Right kidney (tissue), 1 donor: ENCODE measurements at regions not wholly inside any gene's neighbourhood (a gene's known extent, or its start where the extent isn't known, plus 50 kb on each side); places are given as distances from the start of the nearest gene placed in this dataset.

Experiments used
- DNase-seq: peaks from one replicate; pipeline ENCODE4 v3.0.0-alpha.2; 2016

- DNase-seq, result no peak
Measured at GRCh38 chr13:105031306-105031705, 1504.2 kb downstream of the EFNB2 start.

- no peak for DNase-seq
Measured at GRCh38 chr13:105030851-105031250, 1504.6 kb downstream of the EFNB2 start.

- no peak for DNase-seq
Measured at GRCh38 chr13:105019073-105019472, 1516.4 kb downstream of the EFNB2 start.

DNA sequence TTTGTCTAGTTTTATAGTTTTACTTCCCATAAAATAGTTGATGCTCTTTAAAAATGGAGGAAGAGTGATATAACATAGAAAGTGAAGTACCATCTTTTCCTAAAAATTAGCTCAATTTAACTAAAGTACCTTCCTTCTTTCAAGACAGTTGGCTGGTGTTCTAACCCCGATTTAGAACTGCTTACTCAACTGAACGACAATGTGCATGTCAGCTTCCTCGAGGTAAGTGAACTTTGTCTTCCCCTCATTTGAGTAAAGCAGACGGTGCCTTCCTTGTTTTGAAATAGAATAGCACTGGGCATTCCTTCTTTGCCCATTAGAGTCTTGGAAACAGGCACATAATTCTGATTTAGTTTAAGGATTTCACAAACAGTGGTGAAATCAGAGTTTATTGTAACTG, 1519.2 kb downstream of the EFNB2 start:
- no peak for DNase-seq

DNA sequence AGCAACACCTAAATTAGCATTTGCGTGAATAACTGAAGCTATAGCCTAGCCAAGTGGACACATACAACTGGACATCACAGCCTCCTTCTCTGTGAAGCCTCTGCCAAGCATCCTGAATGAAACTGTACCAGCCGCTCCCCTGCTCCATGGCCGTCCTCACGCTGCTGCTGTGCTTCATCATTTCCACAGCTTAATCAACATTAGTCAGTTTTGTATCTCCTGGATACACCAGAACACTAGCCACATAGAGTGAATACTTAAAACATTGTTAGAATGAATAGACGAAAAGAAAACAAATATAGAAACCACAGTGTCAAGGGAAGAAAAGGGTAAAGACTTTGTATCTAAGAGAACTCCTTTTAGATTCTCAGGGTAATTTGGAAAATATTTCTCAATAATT, 1526.9 kb downstream of the EFNB2 start:
- DNase-seq, result no peak

- no peak for DNase-seq
Measured at GRCh38 chr13:105007166-105007808, 1528.2 kb downstream of the EFNB2 start.

DNA sequence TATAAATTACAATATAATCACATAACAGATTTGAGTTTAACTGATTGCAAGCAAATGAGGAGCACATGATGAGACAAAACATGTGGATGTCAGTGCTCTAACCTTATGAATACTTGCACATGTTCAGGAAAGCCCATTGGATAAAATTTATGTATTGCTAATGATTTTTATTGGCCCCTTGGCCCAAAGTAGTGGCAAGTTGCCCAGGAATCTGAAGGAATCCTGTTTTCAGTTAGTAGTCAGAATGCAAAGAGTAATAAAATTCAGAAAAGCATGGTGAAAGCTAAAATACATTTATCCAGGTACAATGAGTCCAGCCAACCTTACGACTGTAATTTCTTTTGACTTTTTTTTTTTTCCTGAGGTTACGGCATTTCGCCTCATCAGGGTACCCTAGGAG, 1539.4 kb downstream of the EFNB2 start:
- no peak for DNase-seq

DNA sequence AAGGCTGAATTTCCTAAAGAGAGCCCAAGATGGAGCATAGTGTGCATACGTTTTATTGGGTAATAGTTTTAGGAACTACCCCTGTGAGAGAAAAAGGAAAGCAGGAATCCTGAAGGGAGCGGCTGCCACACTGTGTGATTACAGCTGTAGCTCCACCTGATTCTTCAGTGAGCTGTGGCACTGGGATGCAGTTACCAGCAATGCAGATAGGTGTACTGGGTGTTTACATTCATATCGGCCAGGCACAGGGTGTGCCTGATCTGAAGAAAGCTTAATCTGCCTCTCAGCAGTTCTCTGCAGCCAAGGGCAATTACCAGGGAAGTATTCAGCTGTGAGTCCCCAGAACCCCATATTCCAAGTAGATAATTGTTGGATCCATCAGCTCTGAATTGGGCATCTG, 1541.8 kb downstream of the EFNB2 start:
- no peak for DNase-seq

GRCh38 chr13:104987621-104988020, 1547.8 kb downstream of the EFNB2 start:
- DNase-seq, result no peak

- DNase-seq, result peak; percentile 8
Measured at GRCh38 chr13:104984296-104984818, 1551.1 kb downstream of the EFNB2 start.

DNA sequence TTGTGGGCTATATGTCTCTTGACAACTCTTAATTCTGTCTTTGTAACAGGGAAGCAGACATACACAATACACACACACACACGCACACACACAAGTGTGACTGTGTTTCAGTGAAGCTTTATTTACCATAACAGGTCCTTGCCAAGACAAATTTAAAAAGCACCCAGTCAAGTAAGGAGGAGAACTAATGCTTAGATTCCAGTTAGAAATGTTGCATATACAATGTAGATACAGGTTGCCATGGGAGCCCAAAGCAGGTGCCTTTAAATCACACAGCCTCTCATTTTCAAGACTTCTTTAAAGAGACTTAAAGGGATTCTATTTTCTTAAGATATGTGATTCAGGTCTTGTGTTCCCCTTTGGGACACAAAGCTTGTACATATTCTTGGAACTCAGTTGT, 1551.9 kb downstream of the EFNB2 start:
- DNase-seq, result no peak

DNA sequence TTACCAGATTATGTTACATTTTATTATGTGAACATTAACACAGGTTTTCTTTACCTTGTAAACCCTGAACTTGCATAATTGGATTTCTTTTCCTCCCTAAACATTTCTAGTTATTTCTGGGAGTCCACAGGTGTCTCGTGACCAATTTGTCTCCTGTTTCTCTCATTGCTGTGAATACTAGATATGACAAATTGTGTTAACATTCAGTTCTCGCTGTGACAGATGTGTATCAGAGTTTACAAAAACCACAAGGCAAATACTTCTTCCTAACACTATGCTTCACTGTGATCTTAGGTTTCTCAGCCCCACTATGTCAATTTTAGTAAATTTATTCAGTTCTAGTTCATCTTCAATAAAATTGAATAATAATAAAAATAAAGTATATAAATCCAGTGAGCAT, 1554.9 kb downstream of the EFNB2 start:
- DNase-seq, result no peak

GRCh38 chr13:104979281-104980030, 1556.0 kb downstream of the EFNB2 start:
- DNase-seq, result no peak

- DNase-seq, result no peak
Measured at GRCh38 chr13:104976986-104977385, 1558.5 kb downstream of the EFNB2 start.

DNA sequence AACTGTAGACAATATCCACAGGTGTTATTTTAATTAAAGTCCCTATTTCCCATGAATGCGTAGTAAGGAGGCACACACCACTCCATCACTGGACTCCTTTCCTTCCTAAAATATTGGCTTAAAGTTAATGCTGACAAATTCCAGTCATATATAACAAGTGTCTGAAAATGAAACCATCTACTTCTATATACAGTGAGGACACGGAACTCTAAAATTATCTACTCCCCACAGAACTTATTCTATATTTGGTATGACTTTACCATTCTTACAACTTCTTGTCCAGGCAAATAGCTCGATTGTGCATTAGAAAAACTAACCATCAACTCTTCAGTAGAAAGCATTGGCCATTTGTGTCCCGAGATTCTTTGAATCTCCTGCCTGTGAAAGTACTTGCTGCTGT, 1560.2 kb downstream of the EFNB2 start:
- DNase-seq, result no peak

DNA sequence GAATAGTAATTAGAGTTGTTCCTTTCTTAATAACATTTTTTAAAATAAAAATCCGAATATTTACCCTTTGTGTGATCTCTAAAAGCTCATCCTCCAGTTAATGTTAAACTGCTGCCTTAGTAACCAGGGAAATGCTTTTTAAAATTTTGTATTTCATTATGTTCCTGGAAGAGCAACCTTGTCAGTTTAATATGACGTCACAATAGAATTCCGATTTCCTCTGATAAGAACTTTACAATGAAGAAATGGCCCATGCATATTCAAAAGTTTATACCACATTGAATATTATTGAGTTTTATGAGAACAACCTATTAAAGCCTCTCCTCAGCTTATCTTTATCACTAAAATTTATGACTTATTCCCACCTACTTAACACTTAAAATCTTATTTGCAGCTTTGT, 1566.6 kb downstream of the EFNB2 start:
- no peak for DNase-seq

GRCh38 chr13:104967836-104968630, 1567.4 kb downstream of the EFNB2 start:
- no peak for DNase-seq

DNA sequence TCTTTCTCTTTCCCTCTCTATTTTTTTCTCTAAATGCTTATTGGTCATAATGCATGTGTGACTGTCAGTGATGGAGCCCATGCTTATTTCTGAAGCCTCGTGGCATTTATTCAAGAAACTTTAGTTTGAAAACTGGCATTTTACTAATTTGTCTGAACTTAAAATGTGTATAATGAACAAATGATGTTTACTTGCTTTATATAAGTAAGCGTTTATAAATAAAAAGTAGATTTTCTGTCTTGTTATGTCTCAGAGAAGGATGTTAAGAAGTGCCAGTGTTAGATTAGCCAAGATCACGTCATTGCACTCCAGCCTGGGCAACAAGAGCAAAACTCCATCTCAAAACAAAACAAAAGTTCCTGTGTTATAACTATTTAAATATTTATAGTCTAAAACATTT, 1568.1 kb downstream of the EFNB2 start:
- no peak for DNase-seq

DNA sequence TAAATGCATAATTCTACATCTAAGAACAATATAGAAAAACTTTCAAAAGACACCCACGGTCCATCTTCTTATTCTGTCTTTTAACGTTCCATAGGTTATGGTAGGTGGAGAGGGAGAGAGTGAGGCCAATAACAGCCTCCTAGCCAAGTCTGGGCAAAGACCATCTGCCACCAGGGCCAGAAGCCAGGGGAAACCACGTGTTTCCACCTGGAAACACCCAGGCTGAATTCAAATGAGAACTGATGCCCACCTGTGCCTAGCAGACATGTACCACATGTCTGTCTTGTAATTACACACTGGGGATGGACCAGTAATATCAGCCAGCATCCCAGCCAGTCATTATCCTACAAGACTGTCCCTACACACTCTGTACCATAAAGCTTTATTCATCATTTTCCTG, 1573.1 kb downstream of the EFNB2 start:
- DNase-seq, result no peak

- no peak for DNase-seq
Measured at GRCh38 chr13:104961246-104961645, 1574.2 kb downstream of the EFNB2 start.

DNA sequence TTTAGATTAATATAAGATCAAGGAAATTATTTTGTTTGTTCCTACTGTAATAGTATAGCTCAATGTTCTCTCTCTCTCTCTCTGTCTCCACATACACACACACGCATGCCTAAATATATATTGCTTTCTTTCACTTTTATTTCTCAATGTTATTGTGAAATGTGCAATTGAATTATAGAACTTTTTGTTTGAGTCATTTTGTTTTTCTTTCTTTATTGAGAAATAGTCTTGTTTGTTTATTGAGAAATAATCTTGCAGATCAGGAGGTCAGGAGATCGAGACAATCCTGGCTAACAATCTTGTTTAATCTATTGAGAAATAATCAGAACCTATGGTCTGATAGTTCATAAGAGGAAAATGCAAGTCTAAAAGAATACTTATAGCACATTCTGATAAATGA, 1581.3 kb downstream of the EFNB2 start:
- no peak for DNase-seq

- DNase-seq, result no peak
Measured at GRCh38 chr13:104953588-104953987, 1581.9 kb downstream of the EFNB2 start.
